Keratinocyte (primary cell): ENCODE measurements at regions not wholly inside any gene's neighbourhood (a gene's known extent, or its start where the extent isn't known, plus 50 kb on each side); places are given as distances from the start of the nearest gene placed in this dataset.

Experiments
- DNase-seq: peaks from one replicate; pipeline ENCODE4 v3.0.0-alpha.2; 2011; ENCODE audit warnings: low read depth, missing footprints, low spot score
- FAIRE-seq: peaks from 2 replicates; lab custom pipeline; 2011; peaks lifted over from hg19 to GRCh38; lab: Jason Lieb, UNC
- H2AFZ ChIP-seq: 2 replicates; pipeline ENCODE4 v1.6.0; 2012; ENCODE audit warnings: low read length, control low read depth, inconsistent platforms; ENCODE audit not compliant: control insufficient read depth
- H3K27ac ChIP-seq: 2 replicates; pipeline ENCODE4 v1.5.1; 2011; ENCODE audit warnings: low read length; ENCODE audit not compliant: control insufficient read depth, insufficient read depth
- H3K27me3 ChIP-seq: 3 replicates; pipeline ENCODE4 v1.6.0; 2011; ENCODE audit warnings: low read length; ENCODE audit not compliant: control insufficient read depth, insufficient read depth; ENCODE audit errors: extremely low read depth
- H3K36me3 ChIP-seq, 2 experiments: 2 replicates in 1 of 2; 3 replicates in 1 of 2; pipeline ENCODE4 v1.5.1; 2011; ENCODE audit warnings: low read length in 2 of 2, mild to moderate bottlenecking in 1 of 2; ENCODE audit not compliant: control insufficient read depth in 2 of 2, insufficient read depth in 2 of 2; ENCODE audit errors: extremely low read depth in 1 of 2
- H3K4me1 ChIP-seq: 3 replicates; pipeline ENCODE4 v1.5.1; 2011; ENCODE audit warnings: low read length; ENCODE audit not compliant: control insufficient read depth, insufficient read depth; ENCODE audit errors: extremely low read depth
- H3K4me2 ChIP-seq: 3 replicates; pipeline ENCODE4 v1.6.0; 2011; ENCODE audit warnings: low read depth, low read length; ENCODE audit not compliant: control insufficient read depth, insufficient read depth; ENCODE audit errors: extremely low read depth
- H3K4me3 ChIP-seq, 3 experiments: fragments of 200-600 bp in 1 of 3; sonication (generic) in 1 of 3; 2 replicates in 2 of 3; 3 replicates in 1 of 3; pipeline ENCODE4 v1.5.1; 2011 to 2016; ENCODE audit warnings: low read length in 3 of 3, mild to moderate bottlenecking in 3 of 3, control low read depth in 2 of 3, inconsistent platforms in 1 of 3, low read depth in 1 of 3, mixed read lengths in 1 of 3, mixed run types in 1 of 3, moderate library complexity in 1 of 3; ENCODE audit not compliant: control insufficient read depth in 2 of 3, insufficient read depth in 2 of 3; ENCODE audit errors: extremely low read depth in 1 of 3
- H3K79me2 ChIP-seq: 2 replicates; pipeline ENCODE4 v1.6.0; 2012; ENCODE audit warnings: low read length; ENCODE audit not compliant: control insufficient read depth, insufficient read depth
- H3K9ac ChIP-seq: 3 replicates; pipeline ENCODE4 v1.6.0; 2011; ENCODE audit warnings: low read length; ENCODE audit not compliant: control insufficient read depth, insufficient read depth; ENCODE audit errors: extremely low read depth
- H3K9me1 ChIP-seq: 3 replicates; pipeline ENCODE4 v1.6.0; 2011; ENCODE audit warnings: low read length; ENCODE audit not compliant: control insufficient read depth, insufficient read depth; ENCODE audit errors: extremely low read depth
- H3K9me3 ChIP-seq: 2 replicates; pipeline ENCODE4 v1.5.1; 2012; ENCODE audit warnings: low read depth, low read length; ENCODE audit not compliant: control insufficient read depth
- H4K20me1 ChIP-seq: 3 replicates; pipeline ENCODE4 v1.6.0; 2011; ENCODE audit warnings: low read length; ENCODE audit not compliant: control insufficient read depth, insufficient read depth; ENCODE audit errors: extremely low read depth
- CTCF ChIP-seq, 3 experiments: IDR thresholded peaks in 1 of 3; conservative IDR thresholded peaks in 1 of 3; optimal IDR thresholded peaks in 1 of 3; 2 replicates in 2 of 3; 3 replicates in 1 of 3; pipeline versions ENCODE3 to v1.5.1; 2011; ENCODE audit warnings: low read length in 3 of 3, mild to moderate bottlenecking in 3 of 3, moderate library complexity in 2 of 3, control low read depth in 1 of 3, inconsistent platforms in 1 of 3; ENCODE audit not compliant: insufficient read depth in 2 of 3; ENCODE audit errors: extremely low read depth in 1 of 3
- EZH2 ChIP-seq: IDR thresholded peaks from one replicate; pipeline ENCODE4 v1.6.1; 2012; ENCODE audit warnings: inconsistent platforms, mild to moderate bottlenecking, low read length, moderate library complexity
- dilution Hi-C: fragments of 300-500 bp; cut with MboI; formaldehyde crosslinking; loops from one replicate; pipeline ENCODE4 v1.7.0; 2020; ENCODE audit warnings: low sequenced_read_pairs; ENCODE audit not compliant: extremely low pct_ligation_motif_present

GRCh38 chr1:216914974-216915373 lies 191.7 kb upstream of the ESRRG start:
- H4K20me1 ChIP-seq, result no peaks in the 10 kb centered on the region
- H3K9me3 ChIP-seq, result no peaks in the 10 kb centered on the region
- no peaks in the 10 kb centered on the region for H3K36me3 ChIP-seq
- no peak overlapping the region for H3K4me3 ChIP-seq
- no peak for TF ChIP-seq CTCF (optimal IDR thresholded peaks at IDR 0.05 in 1 of 3, IDR thresholded peaks at IDR 0.05 in 1 of 3, conservative IDR thresholded peaks at IDR 0.05 in 1 of 3; ENCODE audit: extremely low read depth in 1 of 3, insufficient read depth in 2 of 3, low read length in 3 of 3)
- no peak for TF ChIP-seq EZH2
- H3K27me3 ChIP-seq, result no peaks in the 10 kb centered on the region
- no peaks in the 10 kb centered on the region for H3K9me1 ChIP-seq
- H2AFZ ChIP-seq, result no peak overlapping the region
- H3K27ac ChIP-seq, result no peak overlapping the region
- dilution Hi-C loops, result no loop called here
- FAIRE-seq, result no peak
- H3K4me1 ChIP-seq, result no peaks in the 10 kb centered on the region
- H3K79me2 ChIP-seq, result no peaks in the 10 kb centered on the region
- DNase-seq, result no peak
- no peak overlapping the region for H3K9ac ChIP-seq
- H3K4me2 ChIP-seq, result no peak overlapping the region

DNA sequence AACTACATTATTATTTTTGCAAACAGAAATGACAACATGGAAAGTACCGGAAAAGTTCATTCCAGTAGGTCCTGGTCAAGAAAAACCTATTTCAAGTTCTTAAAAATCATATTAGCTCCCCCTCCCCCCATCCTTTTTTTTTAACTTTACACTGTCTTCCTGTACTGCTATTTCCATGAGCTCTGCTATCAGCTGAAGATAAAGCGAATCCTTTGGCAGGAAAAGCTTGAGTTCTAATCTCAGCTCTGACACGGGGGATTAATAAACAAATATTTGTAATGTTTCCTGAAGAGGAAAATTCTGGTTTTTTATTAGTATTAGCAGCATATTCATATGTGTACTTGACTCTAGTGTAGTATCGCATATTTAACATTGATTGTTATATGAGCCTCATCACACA lies 190.7 kb upstream of the ESRRG start:
- Histone ChIP-seq H3K4me1 (no peaks in the 10 kb centered on the region), H3K9me3 (no peaks in the 10 kb centered on the region), H3K4me2 (no peak overlapping the region), H3K79me2 (no peaks in the 10 kb centered on the region), H3K36me3 (no peaks in the 10 kb centered on the region), H2AFZ (no peak overlapping the region), H3K4me3 (no peak overlapping the region), H3K9ac (no peak overlapping the region), H3K9me1 (no peaks in the 10 kb centered on the region), H4K20me1 (no peaks in the 10 kb centered on the region), H3K27ac (no peak overlapping the region), H3K27me3 (no peaks in the 10 kb centered on the region)
- TF ChIP-seq EZH2 (no peak), CTCF (optimal IDR thresholded peaks at IDR 0.05 in 1 of 3, IDR thresholded peaks at IDR 0.05 in 1 of 3, conservative IDR thresholded peaks at IDR 0.05 in 1 of 3; ENCODE audit: extremely low read depth in 1 of 3, insufficient read depth in 2 of 3, low read length in 3 of 3) (no peak)
- FAIRE-seq (no peak), DNase-seq (no peak)
- dilution Hi-C loops, result no loop called here
